ENCODE measurements at regions not wholly inside any gene's neighbourhood (a gene's known extent, or its start where the extent isn't known, plus 50 kb on each side); places are given as distances from the start of the nearest gene placed in this dataset.
"Not testable (repeated sequence)": the region's sequence is repeated elsewhere in the genome, so short reads cannot be mapped to it uniquely, and the experiment has no call there.

DNA sequence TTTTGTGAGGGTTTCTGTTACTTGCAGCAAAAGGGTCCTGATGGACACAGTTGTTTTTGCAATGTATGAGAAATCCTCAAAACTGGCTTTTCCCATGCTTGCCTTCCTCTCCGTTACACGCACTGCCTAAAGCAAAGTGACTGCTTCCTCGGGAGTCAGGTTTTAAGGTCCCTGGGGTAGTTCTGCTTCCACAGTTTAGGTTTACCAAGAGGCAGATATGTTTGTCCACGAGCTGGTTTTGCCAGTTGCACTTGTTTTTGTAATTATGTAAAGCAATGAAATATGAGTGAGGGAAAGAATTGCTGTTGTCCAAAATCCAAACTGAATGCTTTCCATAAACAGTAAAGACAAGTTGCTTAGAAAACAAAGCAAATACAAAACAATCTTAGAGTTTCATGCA is 290.7 kb upstream of the AMIGO2 start:
- DNase-seq: no peak
- H3K4me3 Mint-ChIP-seq: no peak overlapping the region
- no peaks in the 10 kb centered on the region for H3K27me3 Mint-ChIP-seq
- H3K4me1 Mint-ChIP-seq (ENCODE audit: low read depth): peaks cover 27% of the 10 kb centered on the region
- no peak overlapping the region for H3K27ac Mint-ChIP-seq
- H3K9me3 Mint-ChIP-seq: peaks cover 12% of the 10 kb centered on the region
- peaks cover 35% of the 10 kb centered on the region for H3K36me3 Mint-ChIP-seq (ENCODE audit: low read depth)

DNA sequence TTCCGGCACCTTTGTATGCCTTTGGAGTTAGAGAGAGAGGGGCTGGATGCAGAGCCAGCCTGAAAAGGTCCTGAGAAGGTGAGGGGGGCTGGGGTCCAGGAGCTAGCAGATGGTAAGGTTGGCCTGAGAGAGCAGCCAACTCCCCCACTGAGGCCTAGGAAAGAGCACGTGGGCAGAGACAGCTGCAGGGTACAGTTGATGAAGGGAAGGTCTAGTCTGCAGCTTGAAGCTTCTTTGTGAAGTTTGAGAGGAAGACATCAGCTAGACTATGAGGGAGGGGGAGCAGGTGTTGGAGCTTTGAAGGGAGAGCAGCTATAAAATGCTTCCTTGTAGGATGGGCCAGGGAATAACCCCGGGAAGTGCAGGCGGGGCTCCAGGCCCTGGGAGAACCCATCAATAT is 289.3 kb upstream of the AMIGO2 start:
- H3K27me3 Mint-ChIP-seq: no peaks in the 10 kb centered on the region
- DNase-seq: no peak
- H3K4me3 Mint-ChIP-seq: no peak overlapping the region
- H3K27ac Mint-ChIP-seq: no peak overlapping the region
- H3K36me3 Mint-ChIP-seq (ENCODE audit: low read depth): peaks cover 38% of the 10 kb centered on the region
- peaks cover 29% of the 10 kb centered on the region for H3K4me1 Mint-ChIP-seq (ENCODE audit: low read depth)
- H3K9me3 Mint-ChIP-seq: peaks cover under 1% of the 10 kb centered on the region

DNA sequence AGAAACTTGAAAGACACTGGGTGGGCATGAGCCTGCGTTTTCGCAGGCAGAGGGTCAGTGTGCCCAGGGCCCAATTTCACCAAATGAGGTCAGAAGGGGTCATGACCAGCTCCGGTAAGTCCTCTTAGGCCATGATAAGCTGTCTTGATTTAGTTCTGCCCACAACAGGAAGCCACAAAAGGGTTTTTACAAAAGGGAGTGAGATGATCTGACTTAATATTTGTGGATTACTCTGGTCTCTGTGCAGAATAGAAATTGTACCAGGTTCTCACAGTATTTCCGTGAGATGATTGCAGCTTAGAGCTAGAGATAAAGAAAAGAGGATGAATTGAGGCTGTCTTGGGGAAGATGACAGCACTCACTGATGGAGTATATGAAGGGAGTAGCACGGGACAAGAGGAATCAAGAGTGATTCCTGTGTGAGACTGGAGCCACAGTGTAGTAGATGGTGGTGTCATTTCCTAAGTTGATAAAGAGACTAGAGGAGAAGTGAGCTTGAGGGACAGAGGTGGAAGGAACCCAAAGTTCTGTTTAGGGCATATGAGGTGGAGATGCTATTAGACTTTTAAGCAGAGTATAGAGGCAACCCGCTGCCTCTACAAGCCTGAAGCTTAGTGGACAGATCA is 288.3 kb upstream of the AMIGO2 start:
- H3K27ac Mint-ChIP-seq: no peak overlapping the region
- H3K4me1 Mint-ChIP-seq (ENCODE audit: low read depth): peaks cover 28% of the 10 kb centered on the region
- H3K27me3 Mint-ChIP-seq: no peaks in the 10 kb centered on the region
- no peak overlapping the region for H3K4me3 Mint-ChIP-seq
- no peak for DNase-seq
- H3K36me3 Mint-ChIP-seq (ENCODE audit: low read depth): peaks cover 37% of the 10 kb centered on the region
- no peaks in the 10 kb centered on the region for H3K9me3 Mint-ChIP-seq

DNA sequence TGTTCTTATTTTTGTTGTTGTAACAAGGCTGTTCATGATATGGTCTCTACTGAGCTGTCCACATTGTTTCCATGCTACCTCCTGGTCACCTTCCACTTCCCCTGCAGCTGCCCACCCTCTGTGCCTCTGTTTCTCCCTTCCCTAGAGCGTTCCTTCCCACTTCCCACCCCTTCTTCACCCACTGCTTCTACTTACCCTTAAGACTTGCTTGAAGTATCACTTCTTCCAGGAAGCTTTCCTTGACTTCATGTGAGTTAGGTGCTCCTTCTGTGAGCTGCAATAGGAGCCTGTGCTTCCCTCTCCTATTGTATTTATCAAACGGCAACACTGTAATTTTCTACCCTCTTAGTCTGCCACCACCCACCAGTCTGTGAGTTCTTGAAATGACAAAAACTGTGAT is 286.8 kb upstream of the AMIGO2 start:
- no peak for DNase-seq
- no peaks in the 10 kb centered on the region for H3K9me3 Mint-ChIP-seq
- peaks cover 30% of the 10 kb centered on the region for H3K4me1 Mint-ChIP-seq (ENCODE audit: low read depth)
- no peaks in the 10 kb centered on the region for H3K27me3 Mint-ChIP-seq
- H3K27ac Mint-ChIP-seq: no peak overlapping the region
- peaks cover 32% of the 10 kb centered on the region for H3K36me3 Mint-ChIP-seq (ENCODE audit: low read depth)
- no peak overlapping the region for H3K4me3 Mint-ChIP-seq

DNA sequence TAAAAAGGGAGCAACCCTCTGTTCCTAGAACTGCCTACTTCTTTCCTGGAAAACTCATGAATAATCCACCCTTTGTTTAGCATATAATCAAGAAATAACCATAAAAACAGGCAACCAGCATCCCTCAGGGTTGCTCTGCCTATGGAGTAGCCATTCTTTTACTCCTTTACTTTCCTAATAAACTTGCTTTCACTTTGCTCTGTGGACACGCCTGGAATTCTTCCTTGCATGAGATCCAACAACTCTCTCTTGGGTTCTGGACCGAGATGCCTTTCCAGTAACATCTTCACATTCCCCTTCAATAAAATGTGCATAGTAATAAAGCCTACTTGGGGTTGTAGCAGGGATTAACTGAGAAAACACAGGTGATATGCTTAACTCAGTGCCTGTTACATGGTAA is 286.4 kb upstream of the AMIGO2 start:
- Mint-ChIP-seq H3K9me3 (no peaks in the 10 kb centered on the region), H3K4me3 (no peak overlapping the region), H3K27ac (no peak overlapping the region), H3K36me3 (ENCODE audit: low read depth) (peaks cover 33% of the 10 kb centered on the region), H3K4me1 (ENCODE audit: low read depth) (peaks cover 32% of the 10 kb centered on the region), H3K27me3 (no peaks in the 10 kb centered on the region)
- no peak for DNase-seq

DNA sequence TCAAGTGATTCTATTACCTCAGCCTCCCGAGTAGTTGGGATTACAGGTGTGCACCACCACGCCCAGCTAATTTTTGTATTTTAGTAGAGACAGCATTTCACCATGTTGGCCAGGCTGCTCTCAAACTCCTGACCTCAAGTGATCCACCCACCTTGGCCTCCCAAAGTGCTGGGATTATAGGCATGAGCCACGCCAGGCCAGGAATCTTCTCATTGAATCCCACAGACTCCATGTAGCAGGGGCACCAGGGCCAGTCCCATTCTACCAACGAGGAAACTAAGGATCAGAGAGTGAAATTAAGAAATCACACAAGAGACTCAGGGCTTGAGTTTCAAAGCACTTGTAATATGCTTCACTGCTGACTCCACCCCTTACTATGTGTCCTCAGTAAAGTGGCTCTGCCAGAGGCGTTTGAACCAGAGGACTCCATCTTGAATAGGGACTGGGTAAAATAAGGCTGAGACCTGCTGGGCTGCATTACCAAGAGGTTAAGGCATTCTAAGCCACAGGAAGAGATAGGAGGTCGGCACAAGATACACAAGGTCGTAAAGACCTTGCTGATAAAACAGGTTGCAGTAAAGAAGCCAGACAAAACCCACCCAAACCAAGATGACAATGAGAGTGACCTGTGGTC is 285.8 kb upstream of the AMIGO2 start:
- not testable (repeated sequence) for H3K27me3 Mint-ChIP-seq, H3K4me3 Mint-ChIP-seq, H3K9me3 Mint-ChIP-seq, H3K27ac Mint-ChIP-seq
- DNase-seq: peak; percentile 56
- peaks cover 35% of the 10 kb centered on the region for H3K36me3 Mint-ChIP-seq (ENCODE audit: low read depth)
- H3K4me1 Mint-ChIP-seq (ENCODE audit: low read depth): peaks cover 34% of the 10 kb centered on the region

DNA sequence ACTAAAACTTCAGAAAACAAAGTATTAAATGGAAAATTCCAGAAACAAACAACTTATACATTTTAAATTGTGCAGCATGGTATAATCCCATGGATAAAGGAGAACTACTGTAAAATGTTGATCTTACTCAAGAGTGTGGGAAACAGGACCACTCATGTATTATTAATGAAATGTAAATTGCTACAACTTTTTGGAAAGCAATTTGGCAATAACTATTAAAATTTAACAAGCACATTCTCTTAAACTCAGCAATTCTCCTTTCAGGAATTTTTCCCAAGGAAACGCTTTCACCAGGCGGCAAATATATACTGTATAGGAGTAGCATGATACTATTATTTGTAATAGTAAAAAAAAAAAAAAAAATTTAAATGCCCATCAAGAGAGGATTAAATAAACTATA is 284.5 kb upstream of the AMIGO2 start:
- Mint-ChIP-seq H3K4me3 (peak overlapping the region; percentile 57), H3K27me3 (no peaks in the 10 kb centered on the region), H3K9me3 (peaks cover 2% of the 10 kb centered on the region), H3K27ac (peak overlapping the region; percentile 74), H3K4me1 (ENCODE audit: low read depth) (peaks cover 41% of the 10 kb centered on the region), H3K36me3 (ENCODE audit: low read depth) (peaks cover 37% of the 10 kb centered on the region)
- DNase-seq: no peak

DNA sequence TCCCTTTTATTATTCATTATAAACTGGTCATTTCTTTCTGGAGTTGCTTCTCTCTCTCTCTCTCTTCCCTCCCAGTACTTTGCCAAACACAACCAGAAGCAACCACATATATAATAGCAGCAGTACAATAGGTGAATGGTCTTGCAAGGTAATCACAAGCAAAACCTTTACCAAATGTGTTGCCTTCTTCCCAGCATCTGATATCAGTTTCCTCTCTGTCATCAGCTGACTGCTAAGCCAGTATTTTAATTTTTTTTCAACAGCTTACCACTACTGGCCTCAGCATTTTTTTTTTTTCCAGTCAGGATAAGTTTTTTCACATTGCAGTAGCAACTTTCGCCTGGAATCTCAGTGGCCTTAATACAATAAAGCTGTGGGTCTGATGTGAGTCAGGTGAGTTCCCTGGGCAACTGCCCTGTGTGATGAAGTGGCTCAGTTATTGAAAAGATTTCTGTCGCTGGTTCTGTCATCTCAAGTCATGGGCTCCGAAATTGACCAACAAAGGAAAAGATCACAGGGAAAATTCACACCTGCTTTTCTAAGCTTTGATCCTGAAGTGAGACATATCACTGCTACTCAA is 282.5 kb upstream of the AMIGO2 start:
- Mint-ChIP-seq H3K4me1 (ENCODE audit: low read depth) (peaks cover 56% of the 10 kb centered on the region), H3K27me3 (no peaks in the 10 kb centered on the region), H3K36me3 (ENCODE audit: low read depth) (peaks cover 55% of the 10 kb centered on the region), H3K9me3 (peaks cover 9% of the 10 kb centered on the region), H3K27ac (peak overlapping the region; percentile 97), H3K4me3 (peak overlapping the region; percentile 76)
- DNase-seq: no peak

DNA sequence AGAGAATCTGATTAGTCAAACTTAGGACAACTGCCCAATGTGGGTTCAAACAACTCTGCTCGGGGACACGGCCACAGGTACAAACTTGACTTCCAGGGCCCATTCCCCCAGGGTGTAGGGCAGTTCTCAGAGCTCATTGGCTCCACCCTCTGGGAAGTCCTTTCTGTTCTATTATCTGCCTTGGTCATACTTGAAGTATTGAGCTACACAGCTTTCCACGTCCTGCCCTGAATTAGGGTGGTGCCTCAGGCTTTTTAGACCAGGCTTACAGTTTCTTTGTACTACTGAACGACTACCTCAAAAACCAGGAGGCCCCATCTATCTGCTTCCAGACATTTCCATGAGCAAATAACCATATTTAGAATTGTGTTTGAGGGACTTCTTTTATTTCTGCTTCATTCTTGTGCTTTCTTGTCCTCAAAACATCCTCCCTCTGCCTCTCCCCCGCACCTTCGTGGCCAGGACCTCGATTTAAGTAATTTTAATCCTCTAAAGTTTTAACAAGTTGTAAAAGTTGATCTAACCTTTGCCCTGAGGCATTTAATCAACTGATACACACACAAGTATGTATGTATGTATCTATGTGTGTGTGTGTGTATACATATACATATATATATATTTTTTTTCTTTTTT is 281.7 kb upstream of the AMIGO2 start:
- peak; percentile 67 for DNase-seq
- H3K4me1 Mint-ChIP-seq (ENCODE audit: low read depth): peaks cover 63% of the 10 kb centered on the region
- H3K27ac Mint-ChIP-seq: peak overlapping the region; percentile 97
- peaks cover 9% of the 10 kb centered on the region for H3K9me3 Mint-ChIP-seq
- H3K36me3 Mint-ChIP-seq (ENCODE audit: low read depth): peaks cover 62% of the 10 kb centered on the region
- no peaks in the 10 kb centered on the region for H3K27me3 Mint-ChIP-seq
- peak overlapping the region; percentile 76 for H3K4me3 Mint-ChIP-seq

DNA sequence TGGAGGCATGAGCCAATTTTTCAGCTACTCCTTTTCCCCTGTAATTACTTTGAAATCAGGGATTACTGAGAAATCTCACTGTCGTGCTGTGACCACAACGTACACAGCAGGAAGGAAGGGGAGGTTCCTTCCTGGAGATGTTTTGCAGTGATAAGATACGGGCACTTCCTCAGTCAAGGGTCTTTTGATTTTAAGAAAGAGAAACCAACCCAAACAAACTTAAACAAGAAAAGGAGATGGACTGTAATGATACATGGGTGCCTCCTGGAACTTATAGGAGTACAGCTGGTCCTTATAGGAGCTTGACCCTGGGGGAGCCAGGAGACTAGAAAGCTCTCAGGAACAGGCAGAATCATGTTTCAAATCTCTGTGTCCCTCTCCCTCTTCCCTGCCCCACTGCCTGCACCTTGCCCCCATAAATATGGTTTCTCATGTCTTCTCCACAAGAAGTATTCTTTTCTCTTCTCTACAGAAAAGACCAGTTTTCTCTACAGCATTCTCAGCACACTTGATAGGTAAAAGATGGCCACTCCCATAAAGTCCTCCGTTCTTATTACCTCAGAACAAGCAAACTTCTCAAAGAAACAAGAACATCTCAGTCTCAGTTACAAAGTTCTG is 281.1 kb upstream of the AMIGO2 start:
- Mint-ChIP-seq H3K9me3 (peaks cover 9% of the 10 kb centered on the region), H3K27ac (peak overlapping the region; percentile 97), H3K4me1 (ENCODE audit: low read depth) (peaks cover 69% of the 10 kb centered on the region), H3K4me3 (peak overlapping the region; percentile 76), H3K36me3 (ENCODE audit: low read depth) (peaks cover 64% of the 10 kb centered on the region), H3K27me3 (no peaks in the 10 kb centered on the region)
- DNase-seq: no peak

DNA sequence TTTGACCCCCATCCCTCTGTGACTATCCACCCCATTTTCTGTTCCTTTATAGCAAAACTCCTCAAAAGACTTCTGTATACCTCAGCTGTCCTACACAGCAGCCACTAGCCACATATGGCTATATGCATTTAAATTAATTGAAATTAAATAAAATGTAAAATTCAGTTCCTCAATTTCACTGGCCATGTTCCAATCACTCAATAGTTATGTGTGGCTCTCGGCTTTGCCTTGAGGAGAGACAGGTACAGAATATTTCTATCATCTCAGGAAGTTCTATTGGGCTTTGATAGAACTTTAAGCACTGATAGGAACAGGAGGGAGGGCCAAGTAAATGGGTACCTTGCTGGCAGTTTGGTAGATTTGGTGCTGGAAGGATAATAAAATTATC is 280.3 kb upstream of the AMIGO2 start:
- peak overlapping the region; percentile 97 for H3K27ac Mint-ChIP-seq
- H3K4me3 Mint-ChIP-seq: peak overlapping the region; percentile 76
- no peak for DNase-seq
- H3K4me1 Mint-ChIP-seq (ENCODE audit: low read depth): peaks cover 76% of the 10 kb centered on the region
- peaks cover 64% of the 10 kb centered on the region for H3K36me3 Mint-ChIP-seq (ENCODE audit: low read depth)
- H3K9me3 Mint-ChIP-seq: peaks cover 11% of the 10 kb centered on the region
- no peaks in the 10 kb centered on the region for H3K27me3 Mint-ChIP-seq

DNA sequence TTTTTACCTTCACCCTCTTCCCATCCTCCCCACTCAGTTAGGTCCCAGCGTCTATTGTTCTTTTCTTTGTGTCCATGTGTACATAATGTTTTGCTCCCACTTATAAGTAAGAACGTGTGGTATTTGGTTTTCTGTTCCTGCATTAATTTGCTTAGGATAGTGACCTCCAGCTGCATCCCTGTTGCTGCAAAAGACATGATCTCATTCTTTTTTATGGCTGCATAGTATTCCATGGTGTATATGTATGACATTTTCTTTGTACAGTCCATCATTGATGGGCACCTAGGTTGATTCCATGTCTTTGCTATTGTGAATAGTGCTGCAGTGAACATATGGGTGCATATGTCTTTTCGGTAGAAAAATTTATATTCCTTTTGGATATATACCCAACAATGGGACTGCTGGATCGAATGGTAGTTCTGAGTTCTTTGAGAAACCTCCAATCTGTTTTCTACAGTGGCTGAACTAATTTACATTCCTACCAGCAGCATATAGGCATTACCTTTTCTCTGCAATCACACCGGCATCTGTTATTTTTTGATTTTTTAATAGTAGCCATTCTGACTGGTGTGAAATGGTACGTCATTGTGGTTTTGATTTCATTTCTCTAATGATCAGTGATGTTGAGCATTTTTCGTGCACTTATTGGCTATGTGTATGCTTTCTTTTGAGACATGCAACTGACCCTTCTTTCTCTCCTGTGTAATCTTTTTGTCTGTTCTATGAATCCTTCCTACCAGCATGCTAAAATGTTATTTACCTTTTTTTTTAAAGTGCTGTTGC is 279.7 kb upstream of the AMIGO2 start:
- peaks cover 11% of the 10 kb centered on the region for H3K9me3 Mint-ChIP-seq
- H3K27ac Mint-ChIP-seq: peak overlapping the region; percentile 97
- H3K36me3 Mint-ChIP-seq (ENCODE audit: low read depth): peaks cover 64% of the 10 kb centered on the region

DNA sequence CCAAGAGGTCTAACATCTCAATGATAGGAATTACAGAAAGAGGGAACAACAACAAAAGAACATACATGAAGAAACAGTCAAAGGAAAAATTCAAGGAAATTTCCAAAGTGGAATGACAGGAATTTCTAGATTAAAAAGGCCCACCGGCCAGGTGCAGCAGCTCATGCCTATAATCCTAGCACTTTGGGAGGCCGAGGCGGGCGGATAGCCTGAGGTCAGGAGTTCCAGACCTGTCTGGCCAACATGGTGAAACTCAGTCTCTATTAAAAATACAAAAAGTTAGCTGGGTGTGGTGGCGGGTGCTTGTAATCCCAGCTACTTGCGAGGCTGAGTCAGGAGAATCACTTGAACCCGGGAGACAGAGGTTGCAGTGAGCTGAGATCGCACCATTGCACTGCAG is 277.2 kb upstream of the AMIGO2 start:
- Mint-ChIP-seq H3K27ac (peak overlapping the region; percentile 99), H3K36me3 (ENCODE audit: low read depth) (peaks cover 74% of the 10 kb centered on the region), H3K4me1 (ENCODE audit: low read depth) (peaks cover 87% of the 10 kb centered on the region), H3K4me3 (peak overlapping the region; percentile 69), H3K9me3 (peaks cover 11% of the 10 kb centered on the region)
- not testable (repeated sequence) for DNase-seq, H3K27me3 Mint-ChIP-seq

More for the DNA sequence above, 279.7 kb upstream of the AMIGO2 start:
- H3K27me3 Mint-ChIP-seq: no peaks in the 10 kb centered on the region
- DNase-seq: no peak
- peaks cover 80% of the 10 kb centered on the region for H3K4me1 Mint-ChIP-seq (ENCODE audit: low read depth)
- peak overlapping the region; percentile 76 for H3K4me3 Mint-ChIP-seq

DNA sequence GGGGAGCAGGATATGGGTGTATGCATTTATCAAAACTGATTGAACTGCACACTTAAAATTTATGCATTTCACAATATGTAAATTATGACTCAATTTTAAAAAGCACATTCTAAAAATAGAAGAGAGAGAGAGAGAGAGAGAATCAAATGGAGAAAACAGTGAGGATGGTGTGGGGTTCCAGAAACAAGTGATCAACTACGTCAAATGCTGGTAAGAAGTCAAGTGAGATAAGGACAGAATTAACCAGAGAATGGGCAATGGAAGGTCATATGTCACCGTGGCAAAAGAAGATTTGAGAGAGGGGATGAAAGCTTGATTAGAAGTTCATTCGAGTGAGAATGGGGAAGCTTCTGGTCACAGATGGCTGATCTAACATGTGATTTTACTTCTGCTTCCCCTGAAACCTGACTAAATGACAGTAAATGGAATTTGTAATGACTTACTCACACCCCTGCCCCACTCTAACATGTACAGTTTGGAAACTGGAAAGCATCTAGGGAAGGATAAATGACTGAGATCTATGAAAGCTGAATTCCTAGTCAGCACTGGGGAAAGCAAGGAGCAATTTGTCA is 276.5 kb upstream of the AMIGO2 start:
- Mint-ChIP-seq H3K4me3 (peak overlapping the region; percentile 69), H3K36me3 (ENCODE audit: low read depth) (peaks cover 77% of the 10 kb centered on the region), H3K4me1 (ENCODE audit: low read depth) (peaks cover 86% of the 10 kb centered on the region), H3K9me3 (peaks cover 11% of the 10 kb centered on the region), H3K27me3 (no peaks in the 10 kb centered on the region), H3K27ac (peak overlapping the region; percentile 99)
- no peak for DNase-seq
